H1 (cell line): ENCODE measurements at regions not wholly inside any gene's neighbourhood (a gene's known extent, or its start where the extent isn't known, plus 50 kb on each side); places are given as distances from the start of the nearest gene placed in this dataset.

Experiments used
- CTCF ChIA-PET: fragments of 300-600 bp; sonication (Branson Sonifier 250); formaldehyde crosslinking; loops from one replicate; lab custom pipeline; 2021; ENCODE audit not compliant: partially characterized antibody; lab: Charles Lee
- POLR2A ChIA-PET: fragments of 300-600 bp; sonication (Branson Sonifier 250); formaldehyde crosslinking; loops from one replicate; lab custom pipeline; 2021; ENCODE audit warnings: inconsistent platforms; ENCODE audit not compliant: partially characterized antibody; lab: Charles Lee
- DNase-seq, 2 experiments: peaks; one replicate each; pipeline versions ENCODE4 v3.0.0 to v3.0.0-alpha.2; 2010 to 2022; ENCODE audit warnings: low spot score in 2 of 2, low read depth in 1 of 2, mixed read lengths in 1 of 2
- FAIRE-seq: peaks from 2 replicates; lab custom pipeline; 2011; peaks lifted over from hg19 to GRCh38; lab: Jason Lieb, UNC
- H2AFZ ChIP-seq: 2 replicates; pipeline ENCODE4 v1.8.1; 2012; ENCODE audit warnings: low read length, inconsistent platforms
- H2AK5ac ChIP-seq: 2 replicates; pipeline ENCODE4 v1.6.1; 2013; ENCODE audit warnings: low read depth, low read length
- H2BK120ac ChIP-seq: replicated peaks from 2 replicates; pipeline ENCODE3; 2013; ENCODE audit warnings: low read depth, low read length, inconsistent platforms
- H2BK12ac ChIP-seq: 2 replicates; pipeline ENCODE4 v1.6.1; 2013; ENCODE audit warnings: low read depth, low read length
- H2BK15ac ChIP-seq: 2 replicates; pipeline ENCODE4 v1.6.1; 2013; ENCODE audit warnings: low read length
- H2BK20ac ChIP-seq: 2 replicates; pipeline ENCODE4 v1.6.1; 2013; ENCODE audit warnings: low read length
- H2BK5ac ChIP-seq: 2 replicates; pipeline ENCODE4 v1.6.1; 2013; ENCODE audit warnings: low read depth, low read length
- H3K14ac ChIP-seq: 2 replicates; pipeline ENCODE4 v1.6.1; 2013; ENCODE audit warnings: inconsistent platforms; ENCODE audit not compliant: insufficient read length
- H3K18ac ChIP-seq: 2 replicates; pipeline ENCODE4 v1.6.1; 2013; ENCODE audit warnings: low read length; ENCODE audit errors: extremely low read depth
- H3K23ac ChIP-seq: 2 replicates; pipeline ENCODE4 v1.6.1; 2013; ENCODE audit warnings: inconsistent platforms; ENCODE audit not compliant: insufficient read length
- H3K23me2 ChIP-seq: 2 replicates; pipeline ENCODE4 v1.6.1; 2013; ENCODE audit warnings: low read depth, low read length
- H3K27ac ChIP-seq: 2 replicates; pipeline ENCODE4 v1.6.1; 2011; ENCODE audit warnings: low read depth, low read length, inconsistent platforms
- H3K27me3 ChIP-seq, 4 experiments: replicated peaks in 1 of 4; 1 replicate in 1 of 4; 2 replicates in 3 of 4; pipeline versions ENCODE4 v1.6.1 to v1.8.1; 2011 to 2013; ENCODE audit warnings: low read length in 3 of 4, mild to moderate bottlenecking in 3 of 4, inconsistent platforms in 2 of 4, mixed read lengths in 2 of 4, moderate library complexity in 1 of 4; ENCODE audit not compliant: control insufficient read depth in 3 of 4, insufficient read depth in 3 of 4; ENCODE audit errors: extremely low read depth in 1 of 4
- H3K36me3 ChIP-seq, 4 experiments: 2 replicates each; pipeline versions ENCODE4 v1.6.1 to v1.8.1; 2011 to 2013; ENCODE audit warnings: mild to moderate bottlenecking in 4 of 4, low read length in 3 of 4, moderate library complexity in 2 of 4, control low read depth in 1 of 4, inconsistent platforms in 1 of 4; ENCODE audit not compliant: insufficient read depth in 4 of 4, control insufficient read depth in 2 of 4
- H3K4ac ChIP-seq: replicated peaks from 2 replicates; pipeline ENCODE3; 2013; ENCODE audit warnings: low read length, low read depth, mixed read lengths, inconsistent platforms; ENCODE audit not compliant: insufficient read length
- H3K4me1 ChIP-seq, 4 experiments: replicated peaks in 1 of 4; 1 replicate in 1 of 4; 2 replicates in 3 of 4; pipeline versions ENCODE4 v1.6.1 to v1.8.1; 2011 to 2013; ENCODE audit warnings: low read length in 3 of 4, inconsistent platforms in 2 of 4, mixed read lengths in 1 of 4; ENCODE audit not compliant: insufficient read depth in 4 of 4, control insufficient read depth in 3 of 4
- H3K4me2 ChIP-seq, 2 experiments: 2 replicates each; pipeline versions ENCODE4 v1.6.1 to v1.8.1; 2011 to 2013; ENCODE audit warnings: low read depth in 2 of 2, low read length in 2 of 2, control low read depth in 1 of 2, inconsistent platforms in 1 of 2, mild to moderate bottlenecking in 1 of 2; ENCODE audit not compliant: insufficient read depth in 1 of 2
- H3K4me3 ChIP-seq, 4 experiments: fragments of 200-600, 300-600 bp in 1 of 4; sonication (generic), shearing (Covaris generic), sonication (Bioruptor Twin) in 1 of 4; 2 replicates each; pipeline versions ENCODE4 v1.5.1 to v1.8.1; 2011 to 2016; ENCODE audit warnings: low read length in 4 of 4, low read depth in 3 of 4, control low read depth in 2 of 4, inconsistent platforms in 2 of 4, mild to moderate bottlenecking in 2 of 4, mixed read lengths in 1 of 4, moderate library complexity in 1 of 4; ENCODE audit not compliant: insufficient read depth in 2 of 4; ENCODE audit errors: extremely low read depth in 1 of 4
- H3K56ac ChIP-seq: replicated peaks from 2 replicates; pipeline ENCODE3; 2013; ENCODE audit warnings: low read depth, mild to moderate bottlenecking, mixed read lengths, low read length, inconsistent platforms; ENCODE audit not compliant: insufficient read length
- H3K79me1 ChIP-seq: 2 replicates; pipeline ENCODE4 v1.6.1; 2013; ENCODE audit warnings: low read depth, low read length, control low read depth
- H3K79me2 ChIP-seq, 2 experiments: 2 replicates each; pipeline versions ENCODE4 v1.6.1 to v1.8.1; 2012 to 2013; ENCODE audit warnings: low read length in 2 of 2, mild to moderate bottlenecking in 2 of 2, inconsistent platforms in 1 of 2; ENCODE audit not compliant: insufficient read depth in 2 of 2, control insufficient read depth in 1 of 2
- H3K9ac ChIP-seq, 4 experiments: replicated peaks in 1 of 4; 1 replicate in 1 of 4; 2 replicates in 3 of 4; pipeline versions ENCODE4 v1.6.1 to v1.8.1; 2011 to 2013; ENCODE audit warnings: low read depth in 3 of 4, low read length in 3 of 4, control low read depth in 2 of 4, mild to moderate bottlenecking in 2 of 4, moderate library complexity in 2 of 4, inconsistent platforms in 1 of 4; ENCODE audit errors: extremely low read depth in 1 of 4
- H3K9me3 ChIP-seq, 2 experiments: 2 replicates each; pipeline versions ENCODE4 v1.6.1 to v1.8.1; 2012 to 2013; ENCODE audit warnings: mild to moderate bottlenecking in 2 of 2, moderate library complexity in 2 of 2, control low read depth in 1 of 2, inconsistent platforms in 1 of 2, low read depth in 1 of 2, low read length in 1 of 2, mixed read lengths in 1 of 2; ENCODE audit not compliant: insufficient read depth in 2 of 2
- H4K20me1 ChIP-seq, 2 experiments: replicated peaks in 1 of 2; 2 replicates each; pipeline versions ENCODE3 to v1.8.1; 2011 to 2013; ENCODE audit warnings: inconsistent platforms in 2 of 2, low read length in 2 of 2, mild to moderate bottlenecking in 1 of 2; ENCODE audit not compliant: insufficient read depth in 2 of 2, control insufficient read depth in 1 of 2
- H4K5ac ChIP-seq: 2 replicates; pipeline ENCODE4 v1.6.1; 2013; ENCODE audit warnings: low read length, low read depth, mixed read lengths, inconsistent platforms; ENCODE audit not compliant: insufficient read length
- H4K8ac ChIP-seq: 2 replicates; pipeline ENCODE4 v1.8.0; 2013; ENCODE audit warnings: mild to moderate bottlenecking, moderate library complexity, low read length, inconsistent platforms; ENCODE audit not compliant: insufficient read depth; ENCODE audit errors: extremely low read depth
- H4K91ac ChIP-seq: replicated peaks from 2 replicates; pipeline ENCODE3; 2013; ENCODE audit warnings: low read length, mixed read lengths, inconsistent platforms; ENCODE audit not compliant: insufficient read length
- BACH1 ChIP-seq: IDR thresholded peaks from 2 replicates; pipeline ENCODE4 v1.6.1; 2012; ENCODE audit warnings: low read length, improper control_type of control experiment
- JUN ChIP-seq: IDR thresholded peaks from 2 replicates; pipeline ENCODE4 v1.6.1; 2011; ENCODE audit warnings: low read depth, mild to moderate bottlenecking, improper control_type of control experiment, low read length
- MAFK ChIP-seq: IDR thresholded peaks from 2 replicates; pipeline ENCODE4 v1.6.1; 2012; ENCODE audit warnings: low read depth, mild to moderate bottlenecking, improper control_type of control experiment, low read length
- SIN3A ChIP-seq, 2 experiments: IDR thresholded peaks in 1 of 2; conservative IDR thresholded peaks in 1 of 2; 2 replicates each; pipeline ENCODE4 v1.6.1; 2011 to 2012; ENCODE audit warnings: low read length in 2 of 2, improper control_type of control experiment in 1 of 2, low read depth in 1 of 2, mild to moderate bottlenecking in 1 of 2
- WGBS, 2 experiments: shearing (Covaris generic) in 1 of 2; methylation state at CpG; one replicate each; pipeline versions ENCODE4 v1.1.6 to v1.1.7; 2013 to 2015; ENCODE audit warnings: low lambda C conversion rate in 2 of 2, mixed read lengths in 2 of 2, inconsistent platforms in 1 of 2, low coverage in 1 of 2, missing lambda C conversion rate in 1 of 2; ENCODE audit not compliant: insufficient replicate concordance in 2 of 2, insufficient coverage in 1 of 2, insufficient read length in 1 of 2; ENCODE audit errors: extremely low coverage in 1 of 2, missing lambda C conversion rate in 1 of 2; 5-methylcytosine and 5-hydroxymethylcytosine counted together

GRCh38 chr13:33405371-33405770, 119.8 kb upstream of the STARD13 start:
- no peaks in the 10 kb centered on the region for H3K9me3 ChIP-seq
- no peak overlapping the region for H4K91ac ChIP-seq
- no peak overlapping the region for H2BK20ac ChIP-seq
- no peak overlapping the region for H3K9ac ChIP-seq
- H2BK15ac ChIP-seq: no peak overlapping the region
- no peak overlapping the region for H3K56ac ChIP-seq
- H3K79me2 ChIP-seq: no peaks in the 10 kb centered on the region
- H3K23ac ChIP-seq: no peak overlapping the region
- DNase-seq (no peak), FAIRE-seq (no peak)
- H3K79me1 ChIP-seq: no peaks in the 10 kb centered on the region
- H3K4me3 ChIP-seq: no peak overlapping the region
- no peak for TF ChIP-seq SIN3A (conservative IDR thresholded peaks at IDR 0.05 in 1 of 2, IDR thresholded peaks at IDR 0.05 in 1 of 2; ENCODE audit: low read depth in 1 of 2, low read length in 2 of 2)
- TF ChIP-seq BACH1: no peak
- TF ChIP-seq MAFK: no peak
- TF ChIP-seq JUN: no peak
- H3K27ac ChIP-seq: no peak overlapping the region
- no peak overlapping the region for H3K14ac ChIP-seq
- no peak overlapping the region for H2BK5ac ChIP-seq
- no peak overlapping the region for H3K4ac ChIP-seq
- H2AK5ac ChIP-seq: no peak overlapping the region
- CTCF ChIA-PET: interaction anchor here (0.6 kb wide), 1 partner anchor 70 kb away, joined by 3 read pairs; no protein-coding TSS in a partner anchor
- no peak overlapping the region for H2BK12ac ChIP-seq
- H4K8ac ChIP-seq: no peak overlapping the region
- no peaks in the 10 kb centered on the region for H4K20me1 ChIP-seq
- H3K4me2 ChIP-seq: no peak overlapping the region
- H3K36me3 ChIP-seq: no peaks in the 10 kb centered on the region
- H3K23me2 ChIP-seq: no peaks in the 10 kb centered on the region; the same call in 1 of the 2 replicates
- POLR2A ChIA-PET: no interaction called here
- no peak overlapping the region for H2BK120ac ChIP-seq
- H3K27me3 ChIP-seq: no peaks in the 10 kb centered on the region
- no peak overlapping the region for H3K18ac ChIP-seq
- H3K4me1 ChIP-seq: peaks cover 0 to 3% (median 1%) of the 10 kb centered on the region in 4 experiments; a peak in 4 of 7 replicates
- WGBS, 2 experiments: 88% methylated on average over 2 of the region's 2 CpGs; no CpG with 5 or more reads in 1 of the 2 experiments
- H2AFZ ChIP-seq: no peak overlapping the region
- no peak overlapping the region for H4K5ac ChIP-seq
